B cell (primary cell): ENCODE measurements at regions not wholly inside any gene's neighbourhood (a gene's known extent, or its start where the extent isn't known, plus 50 kb on each side); places are given as distances from the start of the nearest gene placed in this dataset.

Experiments
- ATAC-seq: fragments of 200-7000 bp; cut with Tn5 transposase; one replicate; pipeline ENCODE4 v1.10.0; 2021; ENCODE audit warnings: low read depth, mild to moderate bottlenecking, moderate number of reproducible peaks, moderate library complexity
- CTCF ChIA-PET: fragments of 350-600 bp; sonication (Branson Sonifier 250); formaldehyde crosslinking; loops from one replicate; lab custom pipeline; 2021; ENCODE audit warnings: antibody characterized with exemption, inconsistent platforms; lab: Charles Lee
- POLR2A ChIA-PET: fragments of 350-600 bp; sonication (Branson Sonifier 250); formaldehyde crosslinking; loops from one replicate; lab custom pipeline; 2021; ENCODE audit warnings: antibody characterized with exemption; lab: Charles Lee
- DNase-seq: peaks from one replicate; pipeline ENCODE4 v3.0.0; 2013
- H2AFZ ChIP-seq: 2 replicates; pipeline ENCODE4 v1.6.1; 2012; ENCODE audit warnings: mild to moderate bottlenecking, low read depth, low read length; ENCODE audit not compliant: insufficient read depth, poor library complexity, severe bottlenecking
- H3K27ac ChIP-seq, 2 donors: 1 replicate in 1 of 2; 2 replicates in 1 of 2; pipeline ENCODE4 v1.5.1; 2012 to 2013; ENCODE audit warnings: low read length in 2 of 2, mild to moderate bottlenecking in 2 of 2, moderate library complexity in 1 of 2
- H3K27me3 ChIP-seq, 4 experiments: fragments of 200-600 bp in 1 of 4; sonication (generic) in 1 of 4; replicated peaks in 1 of 4; 1 replicate in 2 of 4; 2 replicates in 2 of 4; pipeline versions ENCODE4 v1.6.1 to v1.7.0; 2013 to 2016; ENCODE audit warnings: low read length in 3 of 4, mild to moderate bottlenecking in 2 of 4, mixed read lengths in 1 of 4, moderate library complexity in 1 of 4; ENCODE audit not compliant: insufficient read depth in 4 of 4, control insufficient read depth in 3 of 4; ENCODE audit errors: control extremely low read depth in 1 of 4
- H3K36me3 ChIP-seq, 2 experiments: replicated peaks in 1 of 2; 1 replicate in 1 of 2; 2 replicates in 1 of 2; pipeline versions ENCODE4 v1.6.1 to v1.7.1; 2013; ENCODE audit warnings: low read length in 1 of 2; ENCODE audit not compliant: insufficient read depth in 2 of 2, control insufficient read depth in 1 of 2; ENCODE audit errors: control extremely low read depth in 1 of 2, extremely low read depth in 1 of 2
- H3K4me1 ChIP-seq, 2 donors: fragments of 200-600 bp in 1 of 2; sonication (generic) in 1 of 2; 1 replicate in 1 of 2; 2 replicates in 1 of 2; pipeline versions ENCODE4 v1.5.1 to v1.6.1; 2013 to 2017; ENCODE audit warnings: low read length in 2 of 2; ENCODE audit not compliant: control insufficient read depth in 2 of 2, insufficient read depth in 2 of 2
- H3K4me2 ChIP-seq: replicated peaks from 2 replicates; pipeline ENCODE3; 2012; ENCODE audit warnings: mild to moderate bottlenecking, low read depth, low read length; ENCODE audit not compliant: poor library complexity, severe bottlenecking
- H3K4me3 ChIP-seq, 5 experiments: fragments of 200-600 bp in 1 of 5; sonication (generic) in 1 of 5; 1 replicate in 3 of 5; 2 replicates in 2 of 5; pipeline versions ENCODE4 v1.5.1 to v1.7.0; 2011 to 2016; ENCODE audit warnings: low read length in 4 of 5, mild to moderate bottlenecking in 4 of 5, low read depth in 2 of 5, control low read depth in 1 of 5, moderate library complexity in 1 of 5; ENCODE audit not compliant: insufficient read depth in 1 of 5; ENCODE audit errors: control extremely low read depth in 1 of 5, extremely low read depth in 1 of 5
- H3K79me2 ChIP-seq: fragments of 200-600 bp; sonication (generic); one replicate; pipeline ENCODE4 v1.6.0; 2016; ENCODE audit warnings: low read length; ENCODE audit not compliant: control insufficient read depth, insufficient read depth
- H3K9ac ChIP-seq: fragments of 200-600 bp; sonication (generic); 2 replicates; pipeline ENCODE4 v1.6.1; 2017; ENCODE audit warnings: mild to moderate bottlenecking, low read length, moderate library complexity
- H3K9me3 ChIP-seq, 3 donors: one replicate each; pipeline versions ENCODE4 v1.6.1 to v1.7.1; 2013; ENCODE audit warnings: low read length in 2 of 3; ENCODE audit not compliant: control insufficient read depth in 2 of 3, insufficient read depth in 1 of 3; ENCODE audit errors: control extremely low read depth in 1 of 3
- H4K20me1 ChIP-seq: 2 replicates; pipeline ENCODE4 v1.6.0; 2012; ENCODE audit warnings: mild to moderate bottlenecking, low read length; ENCODE audit not compliant: insufficient read depth, control insufficient read depth, poor library complexity, severe bottlenecking
- H3K27ac Mint-ChIP-seq: one replicate; pipeline ENCODE4 v1.8.0; 2021; ENCODE audit warnings: mixed read lengths
- H3K27me3 Mint-ChIP-seq: one replicate; pipeline ENCODE4 v1.8.0; 2021; ENCODE audit warnings: mixed read lengths
- H3K4me1 Mint-ChIP-seq: one replicate; pipeline ENCODE4 v1.8.0; 2021; ENCODE audit warnings: mixed read lengths
- H3K4me3 Mint-ChIP-seq: one replicate; pipeline ENCODE4 v1.8.0; 2021; ENCODE audit warnings: mixed read lengths
- H3K9me3 Mint-ChIP-seq: one replicate; pipeline ENCODE4 v1.8.0; 2022; ENCODE audit warnings: mixed read lengths; ENCODE audit not compliant: insufficient read depth
- EZH2 ChIP-seq: IDR thresholded peaks from 2 replicates; pipeline ENCODE4 v1.6.1; 2012; ENCODE audit warnings: borderline replicate concordance, low read depth, mild to moderate bottlenecking, moderate library complexity, low read length; ENCODE audit not compliant: insufficient read depth, poor library complexity, severe bottlenecking
- WGBS: methylation state at CpG from one replicate; pipeline ENCODE4 v1.1.5; 2013; ENCODE audit warnings: missing lambda C conversion rate; ENCODE audit not compliant: insufficient coverage; 5-methylcytosine and 5-hydroxymethylcytosine counted together
- intact Hi-C: fragments of 100-400 bp; cut with micrococcal nuclease; formaldehyde crosslinking; loops from one replicate; pipeline ENCODE4 v1.10.0; 2022
- TF ChIP-seq, protein P1 (sequence below): fragments of 200-600 bp; IDR thresholded peaks from one replicate; pipeline ENCODE4 v1.8.0; 2022; ENCODE audit warnings: antibody characterized with exemption, mild to moderate bottlenecking

DNA sequence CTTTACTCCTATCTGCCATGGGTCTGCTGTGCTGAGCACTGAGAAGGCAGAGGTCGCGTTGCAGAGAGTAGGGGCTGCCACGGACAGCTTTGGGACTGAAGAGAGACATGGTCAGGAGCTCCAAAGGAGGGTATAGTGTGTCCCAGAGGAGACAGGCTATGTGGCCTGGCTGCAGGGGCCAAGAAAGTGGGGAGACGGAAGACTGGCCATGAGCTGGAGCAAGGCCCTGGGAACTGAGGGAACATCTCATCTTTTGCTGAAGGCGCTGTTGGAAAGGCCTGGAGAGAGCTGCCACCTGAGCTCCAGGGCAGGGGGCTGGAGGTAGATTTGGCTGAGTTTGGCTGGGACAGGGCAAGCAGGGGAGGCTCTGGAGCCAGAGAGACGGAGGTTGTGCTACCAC, 55.8 kb upstream of the AJAP1 start:
- Histone ChIP-seq H3K36me3 (no peaks in the 10 kb centered on the region), H3K27ac (no peak overlapping the region), H3K4me2 (no peak overlapping the region), H3K9ac (no peak overlapping the region), H3K79me2 (no peaks in the 10 kb centered on the region), H3K9me3 (peaks cover 0 to 6% (median 0%) of the 10 kb centered on the region in 3 donors), H3K4me3 (no peak overlapping the region), H2AFZ (no peak overlapping the region), H3K27me3 (no peaks in the 10 kb centered on the region), H4K20me1 (no peaks in the 10 kb centered on the region), H3K4me1 (no peaks in the 10 kb centered on the region)
- ATAC-seq (no peak), DNase-seq (no peak)
- H3K27ac Mint-ChIP-seq = no peak overlapping the region
- no peaks in the 10 kb centered on the region for H3K9me3 Mint-ChIP-seq
- H3K4me3 Mint-ChIP-seq = no peak overlapping the region
- ChIA-PET POLR2A (no interaction called here), CTCF (interaction anchor here (0.7 to 1.0 kb wide), 2 partner anchors 9 to 13 kb away, joined by 3 to 4 read pairs; no protein-coding TSS in a partner anchor)
- TF ChIP-seq EZH2 = no peak
- TF ChIP-seq, protein P1, sequence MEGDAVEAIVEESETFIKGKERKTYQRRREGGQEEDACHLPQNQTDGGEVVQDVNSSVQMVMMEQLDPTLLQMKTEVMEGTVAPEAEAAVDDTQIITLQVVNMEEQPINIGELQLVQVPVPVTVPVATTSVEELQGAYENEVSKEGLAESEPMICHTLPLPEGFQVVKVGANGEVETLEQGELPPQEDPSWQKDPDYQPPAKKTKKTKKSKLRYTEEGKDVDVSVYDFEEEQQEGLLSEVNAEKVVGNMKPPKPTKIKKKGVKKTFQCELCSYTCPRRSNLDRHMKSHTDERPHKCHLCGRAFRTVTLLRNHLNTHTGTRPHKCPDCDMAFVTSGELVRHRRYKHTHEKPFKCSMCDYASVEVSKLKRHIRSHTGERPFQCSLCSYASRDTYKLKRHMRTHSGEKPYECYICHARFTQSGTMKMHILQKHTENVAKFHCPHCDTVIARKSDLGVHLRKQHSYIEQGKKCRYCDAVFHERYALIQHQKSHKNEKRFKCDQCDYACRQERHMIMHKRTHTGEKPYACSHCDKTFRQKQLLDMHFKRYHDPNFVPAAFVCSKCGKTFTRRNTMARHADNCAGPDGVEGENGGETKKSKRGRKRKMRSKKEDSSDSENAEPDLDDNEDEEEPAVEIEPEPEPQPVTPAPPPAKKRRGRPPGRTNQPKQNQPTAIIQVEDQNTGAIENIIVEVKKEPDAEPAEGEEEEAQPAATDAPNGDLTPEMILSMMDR = no peak
- WGBS = 78% methylated on average over 6 of the region's 6 CpGs
- intact Hi-C loops = no loop called here
- no peaks in the 10 kb centered on the region for H3K4me1 Mint-ChIP-seq
- peaks cover 9% of the 10 kb centered on the region for H3K27me3 Mint-ChIP-seq

DNA sequence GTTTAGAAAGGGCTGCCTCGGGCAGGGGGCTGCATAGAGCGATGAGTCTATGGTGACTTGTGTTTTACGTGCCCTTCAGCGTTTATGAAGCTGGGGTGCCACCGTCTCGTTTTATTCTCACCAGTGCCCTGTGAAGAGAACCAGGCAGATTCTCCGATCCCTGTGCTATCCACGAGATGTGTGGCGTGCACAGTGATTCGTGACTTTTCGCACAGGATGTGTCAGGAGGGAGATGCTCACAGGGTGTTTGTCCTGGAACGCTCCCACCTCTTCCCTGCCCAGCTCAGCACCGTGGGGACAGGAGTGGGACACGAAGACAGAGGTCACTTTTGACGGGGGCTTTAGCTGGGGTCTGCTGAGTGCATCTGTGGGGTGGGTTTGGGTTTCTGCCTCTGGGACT, 54.9 kb upstream of the AJAP1 start:
- peaks cover 9% of the 10 kb centered on the region for H3K27me3 Mint-ChIP-seq
- no peaks in the 10 kb centered on the region for H3K4me1 Mint-ChIP-seq
- TF ChIP-seq, protein P1 = no peak
- no peak for TF ChIP-seq EZH2
- no peak overlapping the region for H3K4me3 ChIP-seq
- no peak overlapping the region for H3K27ac Mint-ChIP-seq
- H3K4me2 ChIP-seq = no peak overlapping the region
- no peaks in the 10 kb centered on the region for H3K27me3 ChIP-seq
- no peaks in the 10 kb centered on the region for H3K79me2 ChIP-seq
- ATAC-seq (no peak), DNase-seq (no peak)
- H3K4me3 Mint-ChIP-seq = no peak overlapping the region
- no peak overlapping the region for H3K27ac ChIP-seq
- H3K9me3 ChIP-seq = peaks cover 0 to 6% (median 0%) of the 10 kb centered on the region in 3 donors
- H3K9ac ChIP-seq = no peak overlapping the region
- H3K4me1 ChIP-seq = no peaks in the 10 kb centered on the region
- H2AFZ ChIP-seq = no peak overlapping the region
- H3K9me3 Mint-ChIP-seq = no peaks in the 10 kb centered on the region
- 91% methylated on average over 15 of the region's 15 CpGs for WGBS
- H3K36me3 ChIP-seq = no peaks in the 10 kb centered on the region
- ChIA-PET CTCF (no interaction called here), POLR2A (no interaction called here)
- no peaks in the 10 kb centered on the region for H4K20me1 ChIP-seq
- intact Hi-C loops = no loop called here
